ENCODE measurements at regions not wholly inside any gene's neighbourhood (a gene's known extent, or its start where the extent isn't known, plus 50 kb on each side); places are given as distances from the start of the nearest gene placed in this dataset.

GRCh38 chr5:28903643-28904042 is 1865.3 kb upstream of the CDH9 start:
- Histone ChIP-seq H4K20me1 (ENCODE audit: insufficient read depth, low read length) (no peaks in the 10 kb centered on the region), H3K79me2 (ENCODE audit: insufficient read depth, low read length) (no peaks in the 10 kb centered on the region), H3K27me3 (ENCODE audit: insufficient read depth, low read length) (no peaks in the 10 kb centered on the region), H3K9me3 (ENCODE audit: low read depth, low read length) (no peaks in the 10 kb centered on the region), H3K27ac (ENCODE audit: low read depth, low read length) (no peak overlapping the region), H3K36me3 (ENCODE audit: insufficient read depth, low read length) (no peaks in the 10 kb centered on the region), H3K4me2 (ENCODE audit: insufficient read depth, low read length) (no peak overlapping the region), H3K4me3 (ENCODE audit: insufficient read depth, low read length) (no peak overlapping the region), H3K4me1 (ENCODE audit: insufficient read depth, low read length) (no peaks in the 10 kb centered on the region), H2AFZ (ENCODE audit: low read length) (no peak overlapping the region)
- DNase-seq (ENCODE audit: insufficient read length, low spot score, missing footprints), result no peak
- TF ChIP-seq CTCF (IDR thresholded peaks at IDR 0.05; ENCODE audit: extremely low read depth, low read depth, low read length), result no peak

DNA sequence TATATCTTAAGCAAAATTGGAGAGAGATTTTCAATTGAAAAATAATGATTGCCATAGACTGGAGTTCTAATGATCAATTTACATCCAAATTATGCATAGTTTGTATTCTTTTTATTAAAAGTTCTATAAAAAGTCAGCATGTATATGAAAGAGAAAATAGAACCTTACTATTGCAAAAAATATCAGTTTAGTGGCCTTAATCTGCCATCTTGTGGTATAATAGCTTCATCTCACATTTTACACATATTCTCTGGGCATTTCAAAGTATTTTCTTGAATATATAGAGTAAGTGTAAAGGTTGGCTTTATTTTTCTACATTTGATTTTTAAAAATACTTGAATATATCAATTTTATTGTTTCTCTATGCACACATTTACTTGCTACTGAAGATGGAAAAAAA is 1858.6 kb upstream of the CDH9 start:
- Histone ChIP-seq H3K9me3 (ENCODE audit: low read depth, low read length) (no peaks in the 10 kb centered on the region), H2AFZ (ENCODE audit: low read length) (no peak overlapping the region), H3K36me3 (ENCODE audit: insufficient read depth, low read length) (no peaks in the 10 kb centered on the region), H3K27ac (ENCODE audit: low read depth, low read length) (no peak overlapping the region), H3K4me3 (ENCODE audit: insufficient read depth, low read length) (no peak overlapping the region), H3K79me2 (ENCODE audit: insufficient read depth, low read length) (no peaks in the 10 kb centered on the region), H4K20me1 (ENCODE audit: insufficient read depth, low read length) (no peaks in the 10 kb centered on the region), H3K4me1 (ENCODE audit: insufficient read depth, low read length) (no peaks in the 10 kb centered on the region), H3K27me3 (ENCODE audit: insufficient read depth, low read length) (no peaks in the 10 kb centered on the region), H3K4me2 (ENCODE audit: insufficient read depth, low read length) (no peak overlapping the region)
- TF ChIP-seq CTCF (IDR thresholded peaks at IDR 0.05; ENCODE audit: extremely low read depth, low read depth, low read length), result no peak
- no peak for DNase-seq (ENCODE audit: insufficient read length, low spot score, missing footprints)

DNA sequence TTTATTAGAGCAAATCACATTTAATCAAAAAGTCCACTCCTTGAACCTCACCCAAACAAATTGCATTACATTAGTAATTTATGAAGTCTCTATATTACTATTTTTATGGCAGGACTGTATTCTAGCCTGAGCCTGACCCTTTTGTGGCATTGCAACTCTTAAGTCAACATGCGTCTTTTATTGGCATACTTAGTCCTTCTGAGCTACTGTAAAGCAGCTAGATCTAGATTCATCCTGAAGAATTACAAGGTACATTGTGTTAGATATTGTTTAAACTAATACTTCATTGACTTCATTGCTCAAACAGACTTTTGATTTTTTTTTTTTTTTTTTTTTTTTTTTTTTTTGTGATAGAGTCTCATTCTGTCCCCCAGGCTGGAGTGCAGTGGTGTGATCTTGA is 1842.5 kb upstream of the CDH9 start:
- Histone ChIP-seq H3K79me2 (ENCODE audit: insufficient read depth, low read length) (no peaks in the 10 kb centered on the region), H3K27ac (ENCODE audit: low read depth, low read length) (no peak overlapping the region), H3K4me3 (ENCODE audit: insufficient read depth, low read length) (no peak overlapping the region), H3K36me3 (ENCODE audit: insufficient read depth, low read length) (no peaks in the 10 kb centered on the region), H3K27me3 (ENCODE audit: insufficient read depth, low read length) (no peaks in the 10 kb centered on the region), H2AFZ (ENCODE audit: low read length) (no peak overlapping the region), H3K4me1 (ENCODE audit: insufficient read depth, low read length) (no peaks in the 10 kb centered on the region), H3K4me2 (ENCODE audit: insufficient read depth, low read length) (no peak overlapping the region), H4K20me1 (ENCODE audit: insufficient read depth, low read length) (no peaks in the 10 kb centered on the region), H3K9me3 (ENCODE audit: low read depth, low read length) (peaks cover 3% of the 10 kb centered on the region)
- TF ChIP-seq CTCF (IDR thresholded peaks at IDR 0.05; ENCODE audit: extremely low read depth, low read depth, low read length), result no peak
- DNase-seq (ENCODE audit: insufficient read length, low spot score, missing footprints), result no peak

GRCh38 chr5:28877050-28877449 is 1838.7 kb upstream of the CDH9 start:
- Histone ChIP-seq H4K20me1 (ENCODE audit: insufficient read depth, low read length) (no peaks in the 10 kb centered on the region), H3K27me3 (ENCODE audit: insufficient read depth, low read length) (no peaks in the 10 kb centered on the region), H3K27ac (ENCODE audit: low read depth, low read length) (no peak overlapping the region), H3K4me3 (ENCODE audit: insufficient read depth, low read length) (no peak overlapping the region), H3K79me2 (ENCODE audit: insufficient read depth, low read length) (no peaks in the 10 kb centered on the region), H3K4me1 (ENCODE audit: insufficient read depth, low read length) (no peaks in the 10 kb centered on the region), H3K36me3 (ENCODE audit: insufficient read depth, low read length) (no peaks in the 10 kb centered on the region), H3K9me3 (ENCODE audit: low read depth, low read length) (no peaks in the 10 kb centered on the region), H3K4me2 (ENCODE audit: insufficient read depth, low read length) (no peak overlapping the region), H2AFZ (ENCODE audit: low read length) (no peak overlapping the region)
- no peak for TF ChIP-seq CTCF (IDR thresholded peaks at IDR 0.05; ENCODE audit: extremely low read depth, low read depth, low read length)
- DNase-seq (ENCODE audit: insufficient read length, low spot score, missing footprints), result no peak

Data from osteoblast (primary cell).